ENCODE measurements at regions not wholly inside any gene's neighbourhood (a gene's known extent, or its start where the extent isn't known, plus 50 kb on each side); places are given as distances from the start of the nearest gene placed in this dataset.

- TF ChIP-seq, protein P1, sequence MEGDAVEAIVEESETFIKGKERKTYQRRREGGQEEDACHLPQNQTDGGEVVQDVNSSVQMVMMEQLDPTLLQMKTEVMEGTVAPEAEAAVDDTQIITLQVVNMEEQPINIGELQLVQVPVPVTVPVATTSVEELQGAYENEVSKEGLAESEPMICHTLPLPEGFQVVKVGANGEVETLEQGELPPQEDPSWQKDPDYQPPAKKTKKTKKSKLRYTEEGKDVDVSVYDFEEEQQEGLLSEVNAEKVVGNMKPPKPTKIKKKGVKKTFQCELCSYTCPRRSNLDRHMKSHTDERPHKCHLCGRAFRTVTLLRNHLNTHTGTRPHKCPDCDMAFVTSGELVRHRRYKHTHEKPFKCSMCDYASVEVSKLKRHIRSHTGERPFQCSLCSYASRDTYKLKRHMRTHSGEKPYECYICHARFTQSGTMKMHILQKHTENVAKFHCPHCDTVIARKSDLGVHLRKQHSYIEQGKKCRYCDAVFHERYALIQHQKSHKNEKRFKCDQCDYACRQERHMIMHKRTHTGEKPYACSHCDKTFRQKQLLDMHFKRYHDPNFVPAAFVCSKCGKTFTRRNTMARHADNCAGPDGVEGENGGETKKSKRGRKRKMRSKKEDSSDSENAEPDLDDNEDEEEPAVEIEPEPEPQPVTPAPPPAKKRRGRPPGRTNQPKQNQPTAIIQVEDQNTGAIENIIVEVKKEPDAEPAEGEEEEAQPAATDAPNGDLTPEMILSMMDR (IDR thresholded peaks at IDR 0.05; ENCODE audit: low read depth, low read length), result no peak
- TF ChIP-seq EZH2phosphoT487 (IDR thresholded peaks at IDR 0.05; ENCODE audit: low read depth), result no peak
Measured at GRCh38 chr9:115415450-115415849, 297.5 kb upstream of the TNC start.

Data from OCI-LY3 (cell line).